HG02678 (cell line): ENCODE measurements at regions not wholly inside any gene's neighbourhood (a gene's known extent, or its start where the extent isn't known, plus 50 kb on each side); places are given as distances from the start of the nearest gene placed in this dataset.

ENCODE experiments used
- ATAC-seq: cut with Tn5 transposase; IDR thresholded peaks from one replicate; pipeline ENCODE4 v1.9.1; 2021; ENCODE audit warnings: mild to moderate bottlenecking, moderate library complexity; ENCODE audit not compliant: unreplicated experiment

DNA sequence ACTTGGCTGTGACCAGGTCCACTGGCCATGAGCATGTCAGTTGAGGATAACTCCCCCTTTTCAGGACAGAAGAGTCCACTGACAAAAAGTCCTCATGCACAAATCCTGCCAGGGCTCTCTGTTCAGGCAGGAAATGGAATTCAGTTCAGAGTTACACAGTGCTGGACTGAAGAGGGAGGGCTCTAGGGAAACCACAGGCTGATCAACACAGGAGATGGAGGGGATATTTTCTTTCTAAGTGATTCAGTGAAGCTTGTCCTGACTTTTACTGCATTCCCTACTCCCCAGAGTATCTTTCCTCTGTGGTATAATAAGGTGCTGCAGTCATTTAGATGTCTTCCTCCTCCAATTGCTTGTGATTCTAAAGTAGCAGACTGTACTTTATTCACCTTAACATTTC, 335.5 kb upstream of the IGFBP7 start:
- no peak for ATAC-seq

DNA sequence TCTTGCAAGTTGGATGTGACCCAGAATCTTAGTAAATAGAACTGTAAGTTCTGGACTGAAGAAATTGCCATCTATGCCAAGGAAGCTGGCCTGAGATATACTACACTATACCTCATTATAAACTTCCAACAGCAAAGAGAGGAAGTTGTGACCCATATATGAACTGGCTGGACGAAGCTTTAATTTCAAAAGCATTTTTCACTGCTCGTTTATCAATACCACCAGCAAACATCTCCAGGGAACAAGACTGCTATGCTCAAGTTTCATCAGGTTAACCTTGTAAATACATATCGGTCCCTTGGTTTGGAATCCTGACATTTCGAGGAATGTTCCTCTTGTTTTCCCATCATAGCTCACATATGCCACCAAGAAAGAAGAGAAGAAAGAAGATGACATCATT, 334.5 kb upstream of the IGFBP7 start:
- ATAC-seq = no peak

- no peak for ATAC-seq
Measured at GRCh38 chr4:57443787-57444186, 333.6 kb upstream of the IGFBP7 start.

- no peak for ATAC-seq
Measured at GRCh38 chr4:57443308-57443707, 333.1 kb upstream of the IGFBP7 start.

- ATAC-seq = peak; percentile 58
Measured at GRCh38 chr4:57442831-57443291, 332.7 kb upstream of the IGFBP7 start.

DNA sequence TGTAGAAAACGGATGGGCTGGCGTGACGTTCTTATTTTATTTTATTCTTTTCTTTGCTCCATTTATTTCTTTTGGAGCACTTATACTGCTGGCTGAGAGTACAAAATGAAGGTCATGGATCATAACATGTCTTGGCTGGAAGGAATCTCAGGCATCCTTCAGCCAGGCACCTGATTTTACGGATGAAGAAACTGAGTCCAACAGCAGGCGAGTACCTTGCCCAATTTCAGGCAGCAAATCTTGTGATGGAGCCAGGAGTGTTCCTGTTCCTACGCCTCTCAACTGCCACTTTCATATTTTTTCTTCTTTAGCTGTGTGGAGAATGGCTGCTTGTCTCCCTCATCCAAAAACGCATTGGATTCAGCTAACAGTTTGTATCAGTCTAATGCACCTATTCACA, 332.1 kb upstream of the IGFBP7 start:
- no peak for ATAC-seq

- no peak for ATAC-seq
Measured at GRCh38 chr4:57437649-57438048, 327.5 kb upstream of the IGFBP7 start.

GRCh38 chr4:57435300-57435699, 325.1 kb upstream of the IGFBP7 start:
- ATAC-seq = no peak

DNA sequence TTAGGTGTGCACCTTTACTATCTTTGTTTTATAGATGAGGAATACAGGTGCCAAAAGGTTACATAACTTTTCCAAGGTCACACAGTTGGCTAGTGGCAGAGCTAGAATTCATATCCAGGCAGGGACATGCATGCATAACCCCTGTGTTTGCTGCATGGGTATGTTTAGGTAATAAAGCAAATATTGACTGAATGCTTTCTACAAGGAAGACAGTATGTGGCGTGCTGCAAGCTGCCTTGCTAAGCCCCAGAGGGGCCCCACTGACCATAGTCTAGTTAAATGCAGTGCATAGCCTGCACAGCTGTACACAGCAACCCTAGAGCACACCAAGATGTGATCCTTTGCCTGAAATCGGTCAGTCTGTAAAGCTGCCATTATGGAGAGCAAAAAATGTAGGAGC, 320.5 kb upstream of the IGFBP7 start:
- no peak for ATAC-seq

- no peak for ATAC-seq
Measured at GRCh38 chr4:57426779-57427395, 316.7 kb upstream of the IGFBP7 start.

DNA sequence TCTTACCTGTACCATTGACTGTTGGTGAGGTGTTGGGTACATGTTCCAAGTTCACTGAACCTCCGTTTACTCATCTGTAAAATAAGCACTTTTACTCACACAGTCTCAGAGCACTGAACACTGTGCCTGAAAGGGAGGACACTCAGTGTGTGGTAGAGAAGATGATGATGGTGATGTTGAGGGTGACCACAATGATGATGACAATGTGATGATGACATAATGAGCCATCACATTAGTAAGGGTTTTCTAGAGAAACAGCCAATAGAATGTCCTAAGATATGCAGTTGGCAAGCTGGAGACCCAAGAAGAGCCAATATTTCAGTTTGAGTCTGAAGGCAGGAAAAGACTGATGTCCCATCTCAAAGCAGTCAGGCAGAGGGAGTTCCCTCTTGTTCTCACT, 315.4 kb upstream of the IGFBP7 start:
- no peak for ATAC-seq

DNA sequence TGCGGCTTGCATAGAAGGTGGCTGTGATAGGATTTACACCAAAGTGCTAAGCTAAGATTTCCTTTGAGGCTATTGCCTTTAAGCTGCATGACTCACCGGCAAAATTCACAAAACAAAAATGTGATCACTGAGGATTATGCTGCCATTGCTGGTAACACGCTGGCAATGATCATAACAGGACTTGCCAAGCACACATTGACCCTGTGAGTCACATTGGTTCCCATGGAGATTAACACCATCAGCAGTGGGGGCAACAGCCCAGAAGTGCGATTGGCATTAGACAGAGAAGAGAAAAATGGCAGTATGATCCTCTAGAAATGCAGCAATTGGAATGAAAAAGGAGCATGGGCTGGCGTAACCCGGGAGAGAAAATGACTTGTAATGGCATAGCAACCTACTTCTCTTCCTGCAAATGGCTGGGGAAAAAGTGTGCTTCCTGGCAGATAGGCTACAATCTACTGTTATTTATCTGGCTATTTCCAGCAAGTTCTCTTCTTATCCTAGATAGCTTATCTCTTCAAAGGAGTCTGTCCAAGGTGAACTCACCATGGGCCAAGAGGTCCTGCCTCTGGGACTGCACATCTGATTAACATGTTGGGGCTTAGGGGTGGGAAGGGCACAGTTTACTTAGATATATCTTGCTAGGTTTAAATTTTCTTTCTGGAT, 314.2 kb upstream of the IGFBP7 start:
- no peak for ATAC-seq

DNA sequence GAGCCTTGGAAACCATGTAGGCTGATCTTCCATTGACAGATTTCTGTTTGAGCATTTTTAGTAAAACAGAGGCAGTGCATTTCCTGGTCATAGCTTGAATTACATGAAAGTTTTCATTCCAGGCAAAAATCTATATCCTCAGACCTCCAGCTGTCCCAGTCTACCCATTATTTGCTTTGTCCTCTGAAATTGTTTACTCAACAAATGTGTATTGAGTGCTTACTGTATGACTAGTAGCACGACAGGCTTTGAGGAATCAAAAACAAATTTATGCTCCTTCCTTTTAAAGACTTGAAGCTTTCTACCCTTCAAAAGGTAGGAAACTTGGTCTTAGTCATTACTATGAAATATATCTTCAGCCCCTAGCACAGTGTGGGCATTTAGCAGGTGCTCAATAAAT, 307.9 kb upstream of the IGFBP7 start:
- no peak for ATAC-seq

DNA sequence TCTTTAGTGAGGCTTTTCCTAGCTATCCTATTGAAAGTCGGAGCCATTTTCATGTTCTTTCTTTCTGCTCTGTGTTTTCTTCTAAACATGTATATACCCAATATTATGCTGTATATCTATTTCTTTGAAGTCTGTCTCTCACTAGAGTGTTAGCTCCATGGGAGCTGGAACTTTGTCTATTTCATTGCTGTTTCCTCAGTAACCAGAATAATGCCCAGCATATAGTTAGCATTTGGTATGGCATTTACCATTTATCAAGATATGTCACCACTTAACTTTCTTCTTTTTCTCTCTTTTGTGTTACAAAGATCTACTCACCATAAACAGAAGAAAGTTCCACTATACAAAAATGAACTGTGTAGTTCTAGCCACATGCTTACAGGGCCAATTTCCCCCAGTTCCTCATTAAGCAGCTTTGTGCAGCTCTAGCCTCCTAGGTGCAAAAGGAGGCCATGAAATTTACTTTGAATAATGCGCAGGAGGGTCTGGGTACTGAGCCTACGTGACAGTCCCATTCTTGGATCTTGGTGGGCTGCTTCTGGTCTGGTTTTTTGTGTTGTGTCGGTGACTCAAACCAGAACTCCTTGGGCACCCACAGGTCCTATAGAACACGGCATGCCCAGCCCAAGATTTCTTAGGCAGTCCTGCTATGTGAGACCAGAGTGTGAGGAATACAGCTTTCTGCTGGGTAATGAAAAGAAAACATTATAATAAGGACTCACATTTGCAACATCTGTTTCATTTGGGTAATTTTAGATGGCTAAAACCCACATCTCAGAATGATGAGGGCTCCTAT, 302.3 kb upstream of the IGFBP7 start:
- ATAC-seq = no peak

DNA sequence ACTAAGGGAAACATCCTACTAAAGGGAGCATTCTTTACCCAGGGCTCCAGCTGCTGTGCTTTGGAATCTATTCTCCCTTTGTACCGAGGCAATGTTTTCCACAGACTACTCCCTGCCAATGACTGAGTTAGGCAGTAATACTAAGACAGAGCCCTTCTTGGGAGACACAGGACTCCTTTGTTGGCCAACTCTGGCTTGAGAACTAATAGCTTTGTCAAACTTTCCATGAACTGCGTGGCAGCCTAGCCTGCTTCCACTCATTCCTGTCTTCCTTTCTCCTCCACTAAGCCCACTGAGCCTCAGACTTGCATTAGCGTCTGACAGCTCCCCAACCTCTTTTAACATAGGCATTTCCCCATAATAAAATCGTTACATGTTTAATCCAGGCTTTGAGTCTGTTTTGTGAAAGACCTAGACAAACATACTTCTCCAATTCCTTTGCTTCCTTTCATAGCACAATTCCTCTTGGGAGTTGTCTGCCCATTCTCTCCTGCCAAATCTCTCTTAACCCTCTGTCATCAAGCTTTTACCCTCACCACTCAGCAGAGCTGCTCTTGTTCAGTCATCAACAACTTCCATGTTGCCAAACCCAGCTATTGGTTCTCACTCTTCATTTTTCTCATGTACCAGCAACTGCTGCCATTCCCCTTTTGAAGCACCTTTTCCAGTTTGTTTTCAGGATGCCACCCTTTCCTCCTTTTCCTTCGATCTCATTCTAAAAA, 300.3 kb upstream of the IGFBP7 start:
- ATAC-seq = no peak

DNA sequence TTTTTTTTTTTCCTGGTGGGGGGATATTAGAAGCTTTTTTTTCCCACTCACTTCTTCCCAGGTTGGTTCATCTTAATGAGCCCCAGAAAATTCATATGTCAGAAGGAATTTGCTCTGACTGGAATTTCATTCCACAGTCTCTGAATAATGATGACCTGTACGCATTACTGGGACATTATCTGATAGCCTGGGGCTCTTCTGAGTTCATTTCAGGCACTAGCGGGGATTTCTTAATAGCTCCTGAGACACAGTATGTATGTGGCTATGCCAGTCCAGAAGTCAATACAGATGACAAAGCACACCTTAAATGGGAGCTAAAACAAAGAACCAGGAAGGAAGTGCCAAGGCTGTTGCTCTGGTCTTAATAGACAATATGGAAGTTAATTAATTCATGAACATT, 295.2 kb upstream of the IGFBP7 start:
- ATAC-seq = no peak

- ATAC-seq = no peak
Measured at GRCh38 chr4:57404483-57404882, 294.3 kb upstream of the IGFBP7 start.

DNA sequence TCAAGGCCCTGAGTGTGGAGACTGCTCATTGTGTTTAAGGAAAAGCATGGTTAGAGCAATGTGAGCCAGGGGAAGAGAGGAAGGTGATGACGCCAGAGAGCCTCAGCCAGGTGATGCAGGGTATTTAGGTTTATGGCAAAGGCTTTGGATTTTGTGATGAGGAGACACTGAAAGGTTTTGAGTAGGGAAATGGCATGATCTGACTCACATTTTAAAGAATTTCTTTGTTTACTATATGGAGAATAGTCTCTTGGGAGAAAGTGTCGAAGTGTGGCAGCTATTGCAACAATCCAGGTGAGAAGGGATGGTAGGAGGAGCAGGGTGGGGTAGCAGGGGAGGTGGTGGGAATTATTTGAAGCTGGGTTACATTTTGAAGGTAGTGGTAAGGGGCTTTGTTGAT, 293.4 kb upstream of the IGFBP7 start:
- no peak for ATAC-seq

GRCh38 chr4:57401586-57401985, 291.4 kb upstream of the IGFBP7 start:
- ATAC-seq = no peak

GRCh38 chr4:57378766-57379165, 268.6 kb upstream of the IGFBP7 start:
- no peak for ATAC-seq

- ATAC-seq = no peak
Measured at GRCh38 chr4:57374866-57375595, 264.8 kb upstream of the IGFBP7 start.
